ENCODE measurements at regions not wholly inside any gene's neighbourhood (a gene's known extent, or its start where the extent isn't known, plus 50 kb on each side); places are given as distances from the start of the nearest gene placed in this dataset.

DNA sequence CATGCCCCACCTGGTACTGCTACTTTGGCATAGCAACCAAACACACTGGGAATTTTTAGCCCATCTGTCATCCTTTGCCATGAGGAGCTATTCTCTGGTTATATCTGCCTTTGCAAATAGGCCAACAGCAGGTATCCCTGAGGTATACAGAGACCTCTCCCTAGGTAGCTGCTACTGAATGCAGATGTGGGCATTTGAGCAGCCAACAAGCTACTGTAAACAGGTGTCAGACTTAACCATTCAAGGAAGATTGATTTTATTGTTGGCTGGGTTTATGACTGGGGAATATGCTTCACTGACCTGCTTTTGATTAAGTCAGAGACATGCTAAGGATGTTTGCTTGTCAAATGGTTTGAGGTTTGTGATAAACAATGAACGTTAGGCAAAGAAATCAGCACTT, 183.2 kb downstream of the OXSM start:
- H3K4me1 ChIP-seq (ENCODE audit: control insufficient read depth, extremely low read depth, insufficient read depth, low read length) = no peaks in the 10 kb centered on the region
- no peak overlapping the region for H3K4me3 ChIP-seq (replicated peaks in 1 of 4; ENCODE audit: control extremely low read depth in 1 of 4, insufficient read depth in 1 of 4, low read depth in 3 of 4, low read length in 4 of 4)
- no peaks in the 10 kb centered on the region for H3K79me2 ChIP-seq (ENCODE audit: control insufficient read depth, insufficient read depth, low read length)
- no peaks in the 10 kb centered on the region for H3K9me3 ChIP-seq (ENCODE audit: control insufficient read depth, insufficient read depth, low read depth, low read length)
- no peak overlapping the region for H2AFZ ChIP-seq (ENCODE audit: low read length)
- TF ChIP-seq, protein P1, sequence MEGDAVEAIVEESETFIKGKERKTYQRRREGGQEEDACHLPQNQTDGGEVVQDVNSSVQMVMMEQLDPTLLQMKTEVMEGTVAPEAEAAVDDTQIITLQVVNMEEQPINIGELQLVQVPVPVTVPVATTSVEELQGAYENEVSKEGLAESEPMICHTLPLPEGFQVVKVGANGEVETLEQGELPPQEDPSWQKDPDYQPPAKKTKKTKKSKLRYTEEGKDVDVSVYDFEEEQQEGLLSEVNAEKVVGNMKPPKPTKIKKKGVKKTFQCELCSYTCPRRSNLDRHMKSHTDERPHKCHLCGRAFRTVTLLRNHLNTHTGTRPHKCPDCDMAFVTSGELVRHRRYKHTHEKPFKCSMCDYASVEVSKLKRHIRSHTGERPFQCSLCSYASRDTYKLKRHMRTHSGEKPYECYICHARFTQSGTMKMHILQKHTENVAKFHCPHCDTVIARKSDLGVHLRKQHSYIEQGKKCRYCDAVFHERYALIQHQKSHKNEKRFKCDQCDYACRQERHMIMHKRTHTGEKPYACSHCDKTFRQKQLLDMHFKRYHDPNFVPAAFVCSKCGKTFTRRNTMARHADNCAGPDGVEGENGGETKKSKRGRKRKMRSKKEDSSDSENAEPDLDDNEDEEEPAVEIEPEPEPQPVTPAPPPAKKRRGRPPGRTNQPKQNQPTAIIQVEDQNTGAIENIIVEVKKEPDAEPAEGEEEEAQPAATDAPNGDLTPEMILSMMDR (conservative IDR thresholded peaks at IDR 0.05 in 1 of 2, IDR thresholded peaks at IDR 0.05 in 1 of 2; ENCODE audit: low read depth in 1 of 2, low read length in 2 of 2) = no peak
- TF ChIP-seq EZH2 (IDR thresholded peaks at IDR 0.05; ENCODE audit: low read length, missing control alignments) = no peak
- no peak overlapping the region for H3K9ac ChIP-seq (ENCODE audit: insufficient read depth, low read length)
- H3K36me3 ChIP-seq (ENCODE audit: control insufficient read depth, insufficient read depth, low read length) = no peaks in the 10 kb centered on the region
- no peaks in the 10 kb centered on the region for H4K20me1 ChIP-seq (ENCODE audit: control insufficient read depth, extremely low read depth, insufficient read depth, low read length)
- H3K4me2 ChIP-seq (ENCODE audit: extremely low read depth, insufficient read depth, low read length) = no peak overlapping the region
- DNase-seq (ENCODE audit: low read depth in 2 of 2) = no peak
- H3K27me3 ChIP-seq (ENCODE audit: control insufficient read depth, insufficient read depth, low read length) = no peaks in the 10 kb centered on the region
- no peak overlapping the region for H3K27ac ChIP-seq (ENCODE audit: insufficient read depth, low read length)

DNA sequence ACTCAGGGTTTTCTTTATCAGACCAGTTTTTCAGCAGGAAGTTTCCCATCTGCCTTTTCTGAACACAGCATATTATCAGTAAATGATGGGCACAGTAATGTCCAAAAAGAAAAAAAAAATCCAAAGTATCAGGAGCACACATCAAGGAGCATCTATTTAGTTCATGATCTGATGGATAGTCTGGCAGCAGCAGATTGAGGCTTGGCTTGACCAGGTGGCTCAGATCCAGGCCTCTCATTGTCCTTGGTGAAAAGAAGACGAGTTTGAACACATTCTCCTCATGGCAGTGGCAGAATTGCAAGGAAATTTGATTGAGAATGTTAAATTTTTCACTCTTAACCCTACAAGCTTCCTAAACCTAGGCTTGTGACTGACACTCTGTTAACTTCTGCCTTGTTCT, 192.9 kb downstream of the OXSM start:
- Histone ChIP-seq H3K4me2 (ENCODE audit: extremely low read depth, insufficient read depth, low read length) (no peak overlapping the region), H3K9ac (ENCODE audit: insufficient read depth, low read length) (no peak overlapping the region), H2AFZ (ENCODE audit: low read length) (no peak overlapping the region), H3K9me3 (ENCODE audit: control insufficient read depth, insufficient read depth, low read depth, low read length) (no peaks in the 10 kb centered on the region), H3K79me2 (ENCODE audit: control insufficient read depth, insufficient read depth, low read length) (no peaks in the 10 kb centered on the region), H3K4me1 (ENCODE audit: control insufficient read depth, extremely low read depth, insufficient read depth, low read length) (no peaks in the 10 kb centered on the region), H3K4me3 (replicated peaks in 1 of 4; ENCODE audit: control extremely low read depth in 1 of 4, insufficient read depth in 1 of 4, low read depth in 3 of 4, low read length in 4 of 4) (no peak overlapping the region), H3K27me3 (ENCODE audit: control insufficient read depth, insufficient read depth, low read length) (no peaks in the 10 kb centered on the region), H3K27ac (ENCODE audit: insufficient read depth, low read length) (no peak overlapping the region), H4K20me1 (ENCODE audit: control insufficient read depth, extremely low read depth, insufficient read depth, low read length) (no peaks in the 10 kb centered on the region), H3K36me3 (ENCODE audit: control insufficient read depth, insufficient read depth, low read length) (no peaks in the 10 kb centered on the region)
- TF ChIP-seq EZH2 (IDR thresholded peaks at IDR 0.05; ENCODE audit: low read length, missing control alignments) = no peak
- TF ChIP-seq, protein P1 (conservative IDR thresholded peaks at IDR 0.05 in 1 of 2, IDR thresholded peaks at IDR 0.05 in 1 of 2; ENCODE audit: low read depth in 1 of 2, low read length in 2 of 2) = no peak
- DNase-seq (ENCODE audit: low read depth in 2 of 2) = no peak

DNA sequence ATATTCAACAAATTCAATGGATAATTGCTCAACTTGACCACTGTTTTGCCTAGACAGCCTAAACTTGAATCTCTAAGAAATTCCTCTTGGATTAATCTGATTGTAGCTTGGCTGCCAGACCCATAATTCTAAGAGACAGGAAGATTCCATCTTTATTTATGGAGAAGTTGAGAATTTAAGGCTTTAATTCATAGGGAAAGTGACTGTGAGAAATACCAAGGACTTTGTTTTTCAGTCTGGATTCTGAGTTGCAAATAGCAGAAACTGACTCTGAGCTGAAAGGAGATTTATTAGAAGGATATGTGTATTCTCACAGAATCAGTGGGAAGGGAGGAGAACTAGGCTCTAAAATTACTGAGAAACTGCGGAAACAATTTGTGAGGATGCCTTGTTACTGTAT, 195.7 kb downstream of the OXSM start:
- Histone ChIP-seq H3K9ac (ENCODE audit: insufficient read depth, low read length) (no peak overlapping the region), H2AFZ (ENCODE audit: low read length) (no peak overlapping the region), H3K4me3 (replicated peaks in 1 of 4; ENCODE audit: control extremely low read depth in 1 of 4, insufficient read depth in 1 of 4, low read depth in 3 of 4, low read length in 4 of 4) (no peak overlapping the region), H3K4me2 (ENCODE audit: extremely low read depth, insufficient read depth, low read length) (no peak overlapping the region), H3K27me3 (ENCODE audit: control insufficient read depth, insufficient read depth, low read length) (no peaks in the 10 kb centered on the region), H3K27ac (ENCODE audit: insufficient read depth, low read length) (no peak overlapping the region), H3K9me3 (ENCODE audit: control insufficient read depth, insufficient read depth, low read depth, low read length) (no peaks in the 10 kb centered on the region), H3K4me1 (ENCODE audit: control insufficient read depth, extremely low read depth, insufficient read depth, low read length) (no peaks in the 10 kb centered on the region), H4K20me1 (ENCODE audit: control insufficient read depth, extremely low read depth, insufficient read depth, low read length) (no peaks in the 10 kb centered on the region), H3K36me3 (ENCODE audit: control insufficient read depth, insufficient read depth, low read length) (no peaks in the 10 kb centered on the region), H3K79me2 (ENCODE audit: control insufficient read depth, insufficient read depth, low read length) (no peaks in the 10 kb centered on the region)
- no peak for DNase-seq (ENCODE audit: low read depth in 2 of 2)
- TF ChIP-seq, protein P1 (conservative IDR thresholded peaks at IDR 0.05 in 1 of 2, IDR thresholded peaks at IDR 0.05 in 1 of 2; ENCODE audit: low read depth in 1 of 2, low read length in 2 of 2) = no peak
- no peak for TF ChIP-seq EZH2 (IDR thresholded peaks at IDR 0.05; ENCODE audit: low read length, missing control alignments)
